ENCODE measurements at regions not wholly inside any gene's neighbourhood (a gene's known extent, or its start where the extent isn't known, plus 50 kb on each side); places are given as distances from the start of the nearest gene placed in this dataset.
"Not testable (repeated sequence)": the region's sequence is repeated elsewhere in the genome, so short reads cannot be mapped to it uniquely, and the experiment has no call there.

DNA sequence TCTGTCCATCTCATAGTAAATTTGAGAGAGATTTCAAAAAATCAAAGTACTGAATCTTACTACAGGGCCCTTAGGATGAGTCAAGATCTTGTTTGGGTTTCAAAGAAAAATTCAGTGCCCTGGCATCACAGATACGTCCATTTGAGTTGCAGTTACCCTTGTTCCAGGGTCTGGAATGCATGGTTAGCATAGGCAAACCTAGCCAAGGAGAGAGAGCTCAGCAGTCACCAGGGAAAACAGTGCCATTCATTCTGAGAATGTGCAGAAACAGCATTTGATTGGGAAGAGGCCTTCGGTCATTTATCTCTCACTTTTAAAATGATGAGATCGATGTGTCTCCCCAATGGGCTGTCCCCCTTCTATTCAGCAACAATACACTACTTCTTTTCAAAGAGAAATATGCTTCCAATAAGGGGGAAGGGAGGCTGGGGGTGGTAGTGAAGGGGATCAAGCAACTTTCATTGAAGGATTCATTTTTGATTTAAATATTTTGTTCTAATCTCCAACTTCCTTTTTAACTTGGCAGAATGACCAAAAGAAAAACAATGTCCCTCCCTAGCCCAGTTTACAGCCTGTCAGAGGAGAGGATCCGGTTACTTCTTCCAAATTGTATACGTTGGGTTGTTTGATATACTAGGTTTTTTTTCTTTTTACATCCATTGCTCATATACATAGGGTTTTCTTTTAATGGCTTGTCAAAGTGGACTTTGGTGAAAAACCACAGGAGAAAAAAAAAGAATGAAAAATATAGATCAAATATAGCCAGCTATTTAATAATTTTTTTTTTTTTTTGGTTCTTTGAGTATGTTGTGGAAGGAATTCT is 491.1 kb downstream of the CCDC171 start:
- H3K27me3 Mint-ChIP-seq, result no peaks in the 10 kb centered on the region
- ATAC-seq (replicated peaks), result no peak
- H3K27ac Mint-ChIP-seq, result no peak overlapping the region
- H3K4me1 Mint-ChIP-seq, result no peaks in the 10 kb centered on the region
- H3K36me3 Mint-ChIP-seq (ENCODE audit: low read depth), result no peaks in the 10 kb centered on the region
- H3K9me3 Mint-ChIP-seq, result no peaks in the 10 kb centered on the region
- no peak overlapping the region for H3K4me3 Mint-ChIP-seq

DNA sequence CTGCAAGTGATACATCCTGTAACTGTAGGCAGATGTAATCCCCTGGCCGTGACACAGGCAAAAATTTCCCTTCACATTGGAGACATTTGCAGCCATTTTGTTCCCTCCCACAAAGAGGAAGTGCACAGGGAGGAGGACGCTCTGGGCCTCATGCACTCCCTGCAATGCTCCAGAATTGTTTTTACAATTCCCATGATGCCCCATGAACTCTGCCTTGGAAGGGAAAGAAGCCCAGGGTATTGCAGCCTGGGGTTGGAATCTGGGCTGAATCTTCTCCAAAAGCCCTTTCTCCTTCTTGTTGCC is 491.7 kb downstream of the CCDC171 start:
- Mint-ChIP-seq H3K9me3 (no peaks in the 10 kb centered on the region), H3K27ac (no peak overlapping the region), H3K4me3 (no peak overlapping the region), H3K27me3 (no peaks in the 10 kb centered on the region), H3K36me3 (ENCODE audit: low read depth) (no peaks in the 10 kb centered on the region), H3K4me1 (no peaks in the 10 kb centered on the region)
- ATAC-seq (replicated peaks), result no peak

DNA sequence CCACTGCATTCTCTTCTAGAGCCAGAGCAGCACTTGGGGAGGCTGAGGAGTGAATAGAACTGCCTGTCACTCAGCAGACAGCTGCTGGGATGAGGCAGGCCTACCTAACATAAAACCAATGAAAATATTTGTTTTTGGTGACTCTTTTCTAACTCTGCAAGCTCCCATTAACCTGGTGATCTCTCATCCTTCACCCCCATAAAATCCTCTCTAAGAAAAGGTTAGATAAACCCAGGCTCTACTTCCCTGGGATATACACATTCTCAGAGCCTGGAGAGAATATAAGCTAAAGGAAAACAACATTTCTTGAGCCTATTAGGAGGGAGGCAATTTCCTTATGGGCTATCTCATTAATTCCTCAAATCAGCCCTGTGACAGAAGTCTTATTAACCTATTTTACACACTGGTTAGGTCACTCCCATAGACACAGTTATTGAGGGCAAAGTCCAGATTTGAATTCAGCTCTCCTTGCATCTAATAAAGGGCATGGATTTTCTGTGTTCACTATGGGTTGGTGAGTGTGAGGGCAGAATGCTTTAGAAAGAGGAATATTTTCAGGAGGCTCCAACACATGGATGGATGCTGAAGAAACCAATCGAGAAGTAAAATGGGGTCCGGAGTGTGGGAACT is 492.9 kb downstream of the CCDC171 start:
- H3K4me1 Mint-ChIP-seq, result no peaks in the 10 kb centered on the region
- H3K4me3 Mint-ChIP-seq, result no peak overlapping the region
- H3K36me3 Mint-ChIP-seq (ENCODE audit: low read depth), result no peaks in the 10 kb centered on the region
- no peaks in the 10 kb centered on the region for H3K27me3 Mint-ChIP-seq
- ATAC-seq (replicated peaks), result no peak
- H3K27ac Mint-ChIP-seq, result no peak overlapping the region
- no peaks in the 10 kb centered on the region for H3K9me3 Mint-ChIP-seq

GRCh38 chr9:16046713-16047112 is 493.9 kb downstream of the CCDC171 start:
- Mint-ChIP-seq H3K4me1 (no peaks in the 10 kb centered on the region), H3K27ac (no peak overlapping the region), H3K9me3 (no peaks in the 10 kb centered on the region), H3K36me3 (ENCODE audit: low read depth) (no peaks in the 10 kb centered on the region), H3K4me3 (no peak overlapping the region), H3K27me3 (no peaks in the 10 kb centered on the region)
- ATAC-seq (replicated peaks), result no peak

DNA sequence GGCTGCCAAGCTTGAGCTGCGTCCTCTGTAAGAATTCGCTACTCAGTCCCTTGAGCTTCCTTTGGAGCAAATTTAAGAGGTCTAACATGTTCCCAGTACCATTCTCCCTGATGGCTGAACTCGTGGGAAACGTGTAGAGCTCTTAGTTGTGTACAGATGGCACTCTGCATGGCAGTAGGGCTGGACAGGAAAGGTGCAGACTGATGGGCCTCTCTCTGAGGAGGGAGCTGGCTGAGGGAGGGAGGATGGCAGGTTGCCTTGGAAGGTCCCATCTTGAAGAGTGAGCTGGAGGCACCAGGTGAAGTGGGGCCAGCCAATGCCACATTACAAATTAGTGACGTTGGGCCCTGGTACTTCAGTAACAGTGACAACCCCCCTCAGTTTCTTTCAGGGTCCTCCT is 495.3 kb downstream of the CCDC171 start:
- Mint-ChIP-seq H3K4me3 (no peak overlapping the region), H3K36me3 (ENCODE audit: low read depth) (no peaks in the 10 kb centered on the region), H3K9me3 (no peaks in the 10 kb centered on the region), H3K4me1 (no peaks in the 10 kb centered on the region), H3K27me3 (no peaks in the 10 kb centered on the region), H3K27ac (no peak overlapping the region)
- no peak for ATAC-seq (replicated peaks)

DNA sequence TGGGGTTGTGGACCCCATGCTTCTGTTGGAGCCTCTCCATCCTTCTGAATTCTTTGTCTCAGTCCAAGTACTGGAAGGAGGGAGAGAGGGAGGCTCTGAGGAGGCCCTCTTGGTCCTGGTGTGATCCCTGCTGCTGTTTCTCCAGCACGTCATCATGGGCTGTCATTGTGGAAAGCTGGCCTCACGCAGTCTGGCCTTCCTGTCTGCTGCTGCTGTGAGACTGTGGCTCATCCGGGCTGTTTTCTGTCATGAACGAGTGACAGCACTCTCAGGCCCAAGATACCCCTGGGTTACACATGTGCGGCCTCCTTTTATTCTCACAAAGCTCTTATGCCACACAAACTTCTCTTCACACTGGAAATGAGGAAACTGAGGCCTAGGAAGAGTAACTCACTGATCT is 499.3 kb downstream of the CCDC171 start:
- Mint-ChIP-seq H3K4me3 (no peak overlapping the region), H3K27me3 (no peaks in the 10 kb centered on the region), H3K9me3 (no peaks in the 10 kb centered on the region), H3K27ac (no peak overlapping the region), H3K36me3 (ENCODE audit: low read depth) (no peaks in the 10 kb centered on the region), H3K4me1 (no peaks in the 10 kb centered on the region)
- no peak for ATAC-seq (replicated peaks)

- no peaks in the 10 kb centered on the region for H3K27me3 Mint-ChIP-seq
- no peaks in the 10 kb centered on the region for H3K36me3 Mint-ChIP-seq (ENCODE audit: low read depth)
- H3K9me3 Mint-ChIP-seq, result no peaks in the 10 kb centered on the region
- no peak overlapping the region for H3K27ac Mint-ChIP-seq
- peaks cover 2% of the 10 kb centered on the region for H3K4me1 Mint-ChIP-seq
- ATAC-seq (replicated peaks), result no peak
- no peak overlapping the region for H3K4me3 Mint-ChIP-seq
These were observed 500.1 kb downstream of the CCDC171 start for GRCh38 chr9:16052757-16053530.

DNA sequence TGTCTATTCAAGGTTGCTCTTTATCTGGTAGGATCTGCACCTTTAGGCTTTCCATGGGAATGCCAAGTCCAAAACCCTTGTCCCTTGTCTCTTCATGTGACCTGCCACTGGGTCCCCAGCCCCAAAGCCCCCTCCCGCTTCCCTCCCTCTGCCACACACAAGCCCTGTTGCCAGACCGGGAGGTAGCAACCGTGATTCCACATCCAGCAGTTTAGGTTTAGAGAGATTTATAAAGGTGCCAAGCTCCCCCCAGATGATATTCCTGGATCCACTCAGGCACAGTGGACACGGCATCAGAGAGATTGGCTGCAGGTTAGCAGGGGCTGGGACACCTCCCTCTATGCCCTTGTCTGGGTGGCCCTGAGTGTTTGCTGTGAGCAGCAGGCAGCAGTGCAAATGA is 504.7 kb downstream of the CCDC171 start:
- no peak overlapping the region for H3K4me3 Mint-ChIP-seq
- no peak overlapping the region for H3K27ac Mint-ChIP-seq
- peaks cover 6% of the 10 kb centered on the region for H3K4me1 Mint-ChIP-seq
- peaks cover 3% of the 10 kb centered on the region for H3K9me3 Mint-ChIP-seq
- no peak for ATAC-seq (replicated peaks)
- H3K27me3 Mint-ChIP-seq, result no peaks in the 10 kb centered on the region
- H3K36me3 Mint-ChIP-seq (ENCODE audit: low read depth), result no peaks in the 10 kb centered on the region

DNA sequence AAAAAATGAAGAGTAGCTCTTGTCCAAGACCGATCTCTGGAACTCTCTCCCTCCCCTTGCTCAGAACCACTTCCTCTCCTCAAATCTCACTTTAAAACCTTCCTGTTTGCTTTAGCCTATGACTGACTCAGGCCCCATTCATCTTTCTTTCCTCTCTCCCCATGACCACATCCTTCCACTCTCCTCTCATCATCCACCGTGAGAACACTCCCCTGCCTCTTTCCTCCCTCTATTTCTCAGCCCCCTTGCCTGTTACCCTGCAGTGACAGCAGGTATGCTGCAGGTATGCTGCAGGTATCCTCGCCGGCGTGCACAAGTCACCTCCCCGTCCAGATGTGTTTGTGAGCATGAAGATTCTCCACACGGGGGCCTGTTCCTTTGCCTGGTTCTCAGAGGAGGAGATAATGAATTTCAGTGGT is 505.3 kb downstream of the CCDC171 start:
- no peak overlapping the region for H3K4me3 Mint-ChIP-seq
- peak; percentile 76 for ATAC-seq (replicated peaks)
- H3K27ac Mint-ChIP-seq, result no peak overlapping the region
- no peaks in the 10 kb centered on the region for H3K36me3 Mint-ChIP-seq (ENCODE audit: low read depth)
- peaks cover 6% of the 10 kb centered on the region for H3K4me1 Mint-ChIP-seq
- peaks cover 3% of the 10 kb centered on the region for H3K9me3 Mint-ChIP-seq
- no peaks in the 10 kb centered on the region for H3K27me3 Mint-ChIP-seq

GRCh38 chr9:16060436-16061129 is 507.7 kb downstream of the CCDC171 start:
- Mint-ChIP-seq H3K36me3 (ENCODE audit: low read depth) (no peaks in the 10 kb centered on the region), H3K4me1 (peaks cover 6% of the 10 kb centered on the region), H3K27ac (no peak overlapping the region), H3K4me3 (no peak overlapping the region), H3K9me3 (peaks cover 6% of the 10 kb centered on the region), H3K27me3 (no peaks in the 10 kb centered on the region)
- no peak for ATAC-seq (replicated peaks)

DNA sequence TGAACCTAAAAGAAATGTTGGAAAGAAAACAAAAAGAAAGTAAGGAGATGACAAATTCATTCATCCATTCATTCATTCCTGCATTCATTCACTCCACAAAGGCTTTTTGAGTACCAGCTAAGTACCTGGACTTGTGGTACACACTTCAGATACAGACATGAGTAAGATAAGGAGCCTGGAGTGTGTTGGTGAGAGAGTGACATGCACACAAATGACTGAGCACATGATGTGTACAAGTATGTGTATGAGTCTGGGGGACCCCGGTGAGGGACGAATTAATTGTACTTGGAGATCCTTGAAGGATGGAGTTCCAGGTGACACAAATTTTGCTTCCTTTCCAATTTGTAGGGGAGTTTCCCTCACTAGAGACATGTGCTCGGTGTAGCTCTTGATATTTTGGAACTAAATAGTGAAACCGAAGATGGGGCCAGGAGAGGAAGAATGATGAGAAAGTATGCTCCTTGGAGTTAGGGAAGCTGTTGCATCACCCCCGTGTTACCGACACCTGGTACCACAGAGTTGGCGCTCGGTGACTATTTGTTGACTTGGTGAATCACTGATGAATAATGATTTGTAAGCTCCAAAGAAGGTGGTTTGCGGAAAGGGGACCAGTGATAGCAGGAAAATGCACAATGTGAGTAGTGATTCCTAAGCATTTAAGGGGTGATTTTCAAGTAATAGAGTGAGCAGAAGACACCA is 509.8 kb downstream of the CCDC171 start:
- Mint-ChIP-seq H3K27me3 (no peaks in the 10 kb centered on the region), H3K36me3 (ENCODE audit: low read depth) (no peaks in the 10 kb centered on the region), H3K27ac (no peak overlapping the region), H3K4me1 (peaks cover 6% of the 10 kb centered on the region), H3K4me3 (no peak overlapping the region), H3K9me3 (peaks cover 6% of the 10 kb centered on the region)
- peak; percentile 57 for ATAC-seq (replicated peaks)

GRCh38 chr9:16063241-16063591 is 510.4 kb downstream of the CCDC171 start:
- no peak overlapping the region for H3K4me3 Mint-ChIP-seq
- no peaks in the 10 kb centered on the region for H3K27me3 Mint-ChIP-seq
- ATAC-seq (replicated peaks), result no peak
- H3K27ac Mint-ChIP-seq, result no peak overlapping the region
- H3K9me3 Mint-ChIP-seq, result peaks cover 6% of the 10 kb centered on the region
- no peaks in the 10 kb centered on the region for H3K36me3 Mint-ChIP-seq (ENCODE audit: low read depth)
- H3K4me1 Mint-ChIP-seq, result peaks cover 2% of the 10 kb centered on the region

GRCh38 chr9:16064771-16065170 is 511.9 kb downstream of the CCDC171 start:
- Mint-ChIP-seq H3K4me3 (no peak overlapping the region), H3K36me3 (ENCODE audit: low read depth) (no peaks in the 10 kb centered on the region), H3K9me3 (peaks cover 8% of the 10 kb centered on the region), H3K4me1 (no peaks in the 10 kb centered on the region), H3K27me3 (no peaks in the 10 kb centered on the region), H3K27ac (no peak overlapping the region)
- no peak for ATAC-seq (replicated peaks)

DNA sequence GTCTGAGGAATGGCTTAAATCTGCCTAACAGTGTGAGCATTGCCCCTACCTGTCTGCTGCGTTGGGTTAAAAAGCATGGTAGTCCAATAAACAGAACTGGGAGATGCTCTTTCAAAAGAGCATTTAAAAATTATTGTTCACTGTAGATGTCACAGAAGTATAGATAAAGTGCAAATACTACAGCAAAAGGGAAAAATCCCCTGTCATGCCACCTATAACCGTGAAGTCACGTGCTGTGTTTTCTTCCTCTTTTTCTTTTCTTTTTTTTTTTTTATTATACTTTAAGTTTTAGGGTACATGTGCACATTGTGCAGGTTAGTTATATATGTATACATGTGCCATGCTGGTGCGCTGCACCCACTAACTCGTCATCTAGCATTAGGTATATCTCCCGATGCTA is 513.4 kb downstream of the CCDC171 start:
- not testable (repeated sequence) for H3K27ac Mint-ChIP-seq; H3K4me3 Mint-ChIP-seq; H3K36me3 Mint-ChIP-seq (ENCODE audit: low read depth); H3K4me1 Mint-ChIP-seq; H3K27me3 Mint-ChIP-seq; ATAC-seq (replicated peaks); H3K9me3 Mint-ChIP-seq
